B cell (primary cell): ENCODE measurements at regions not wholly inside any gene's neighbourhood (a gene's known extent, or its start where the extent isn't known, plus 50 kb on each side); places are given as distances from the start of the nearest gene placed in this dataset.

Source experiments
- ATAC-seq: fragments of 200-7000 bp; cut with Tn5 transposase; one replicate; pipeline ENCODE4 v1.10.0; 2021; ENCODE audit warnings: low read depth, mild to moderate bottlenecking, moderate number of reproducible peaks, moderate library complexity
- CTCF ChIA-PET: fragments of 350-600 bp; sonication (Branson Sonifier 250); formaldehyde crosslinking; loops from one replicate; lab custom pipeline; 2021; ENCODE audit warnings: antibody characterized with exemption, inconsistent platforms; lab: Charles Lee
- POLR2A ChIA-PET: fragments of 350-600 bp; sonication (Branson Sonifier 250); formaldehyde crosslinking; loops from one replicate; lab custom pipeline; 2021; ENCODE audit warnings: antibody characterized with exemption; lab: Charles Lee
- DNase-seq: peaks from one replicate; pipeline ENCODE4 v3.0.0; 2013
- H2AFZ ChIP-seq: 2 replicates; pipeline ENCODE4 v1.6.1; 2012; ENCODE audit warnings: mild to moderate bottlenecking, low read depth, low read length; ENCODE audit not compliant: insufficient read depth, poor library complexity, severe bottlenecking
- H3K27ac ChIP-seq, 2 donors: 1 replicate in 1 of 2; 2 replicates in 1 of 2; pipeline ENCODE4 v1.5.1; 2012 to 2013; ENCODE audit warnings: low read length in 2 of 2, mild to moderate bottlenecking in 2 of 2, moderate library complexity in 1 of 2
- H3K27me3 ChIP-seq, 4 experiments: fragments of 200-600 bp in 1 of 4; sonication (generic) in 1 of 4; replicated peaks in 1 of 4; 1 replicate in 2 of 4; 2 replicates in 2 of 4; pipeline versions ENCODE4 v1.6.1 to v1.7.0; 2013 to 2016; ENCODE audit warnings: low read length in 3 of 4, mild to moderate bottlenecking in 2 of 4, mixed read lengths in 1 of 4, moderate library complexity in 1 of 4; ENCODE audit not compliant: insufficient read depth in 4 of 4, control insufficient read depth in 3 of 4; ENCODE audit errors: control extremely low read depth in 1 of 4
- H3K36me3 ChIP-seq, 2 experiments: replicated peaks in 1 of 2; 1 replicate in 1 of 2; 2 replicates in 1 of 2; pipeline versions ENCODE4 v1.6.1 to v1.7.1; 2013; ENCODE audit warnings: low read length in 1 of 2; ENCODE audit not compliant: insufficient read depth in 2 of 2, control insufficient read depth in 1 of 2; ENCODE audit errors: control extremely low read depth in 1 of 2, extremely low read depth in 1 of 2
- H3K4me1 ChIP-seq, 2 donors: fragments of 200-600 bp in 1 of 2; sonication (generic) in 1 of 2; 1 replicate in 1 of 2; 2 replicates in 1 of 2; pipeline versions ENCODE4 v1.5.1 to v1.6.1; 2013 to 2017; ENCODE audit warnings: low read length in 2 of 2; ENCODE audit not compliant: control insufficient read depth in 2 of 2, insufficient read depth in 2 of 2
- H3K4me2 ChIP-seq: replicated peaks from 2 replicates; pipeline ENCODE3; 2012; ENCODE audit warnings: mild to moderate bottlenecking, low read depth, low read length; ENCODE audit not compliant: poor library complexity, severe bottlenecking
- H3K4me3 ChIP-seq, 5 experiments: fragments of 200-600 bp in 1 of 5; sonication (generic) in 1 of 5; 1 replicate in 3 of 5; 2 replicates in 2 of 5; pipeline versions ENCODE4 v1.5.1 to v1.7.0; 2011 to 2016; ENCODE audit warnings: low read length in 4 of 5, mild to moderate bottlenecking in 4 of 5, low read depth in 2 of 5, control low read depth in 1 of 5, moderate library complexity in 1 of 5; ENCODE audit not compliant: insufficient read depth in 1 of 5; ENCODE audit errors: control extremely low read depth in 1 of 5, extremely low read depth in 1 of 5
- H3K79me2 ChIP-seq: fragments of 200-600 bp; sonication (generic); one replicate; pipeline ENCODE4 v1.6.0; 2016; ENCODE audit warnings: low read length; ENCODE audit not compliant: control insufficient read depth, insufficient read depth
- H3K9ac ChIP-seq: fragments of 200-600 bp; sonication (generic); 2 replicates; pipeline ENCODE4 v1.6.1; 2017; ENCODE audit warnings: mild to moderate bottlenecking, low read length, moderate library complexity
- H3K9me3 ChIP-seq, 3 donors: one replicate each; pipeline versions ENCODE4 v1.6.1 to v1.7.1; 2013; ENCODE audit warnings: low read length in 2 of 3; ENCODE audit not compliant: control insufficient read depth in 2 of 3, insufficient read depth in 1 of 3; ENCODE audit errors: control extremely low read depth in 1 of 3
- H4K20me1 ChIP-seq: 2 replicates; pipeline ENCODE4 v1.6.0; 2012; ENCODE audit warnings: mild to moderate bottlenecking, low read length; ENCODE audit not compliant: insufficient read depth, control insufficient read depth, poor library complexity, severe bottlenecking
- H3K27ac Mint-ChIP-seq: one replicate; pipeline ENCODE4 v1.8.0; 2021; ENCODE audit warnings: mixed read lengths
- H3K27me3 Mint-ChIP-seq: one replicate; pipeline ENCODE4 v1.8.0; 2021; ENCODE audit warnings: mixed read lengths
- H3K4me1 Mint-ChIP-seq: one replicate; pipeline ENCODE4 v1.8.0; 2021; ENCODE audit warnings: mixed read lengths
- H3K4me3 Mint-ChIP-seq: one replicate; pipeline ENCODE4 v1.8.0; 2021; ENCODE audit warnings: mixed read lengths
- H3K9me3 Mint-ChIP-seq: one replicate; pipeline ENCODE4 v1.8.0; 2022; ENCODE audit warnings: mixed read lengths; ENCODE audit not compliant: insufficient read depth
- EZH2 ChIP-seq: IDR thresholded peaks from 2 replicates; pipeline ENCODE4 v1.6.1; 2012; ENCODE audit warnings: borderline replicate concordance, low read depth, mild to moderate bottlenecking, moderate library complexity, low read length; ENCODE audit not compliant: insufficient read depth, poor library complexity, severe bottlenecking
- WGBS: methylation state at CpG from one replicate; pipeline ENCODE4 v1.1.5; 2013; ENCODE audit warnings: missing lambda C conversion rate; ENCODE audit not compliant: insufficient coverage; 5-methylcytosine and 5-hydroxymethylcytosine counted together
- intact Hi-C: fragments of 100-400 bp; cut with micrococcal nuclease; formaldehyde crosslinking; loops from one replicate; pipeline ENCODE4 v1.10.0; 2022
- TF ChIP-seq, protein P1 (sequence below): fragments of 200-600 bp; IDR thresholded peaks from one replicate; pipeline ENCODE4 v1.8.0; 2022; ENCODE audit warnings: antibody characterized with exemption, mild to moderate bottlenecking

DNA sequence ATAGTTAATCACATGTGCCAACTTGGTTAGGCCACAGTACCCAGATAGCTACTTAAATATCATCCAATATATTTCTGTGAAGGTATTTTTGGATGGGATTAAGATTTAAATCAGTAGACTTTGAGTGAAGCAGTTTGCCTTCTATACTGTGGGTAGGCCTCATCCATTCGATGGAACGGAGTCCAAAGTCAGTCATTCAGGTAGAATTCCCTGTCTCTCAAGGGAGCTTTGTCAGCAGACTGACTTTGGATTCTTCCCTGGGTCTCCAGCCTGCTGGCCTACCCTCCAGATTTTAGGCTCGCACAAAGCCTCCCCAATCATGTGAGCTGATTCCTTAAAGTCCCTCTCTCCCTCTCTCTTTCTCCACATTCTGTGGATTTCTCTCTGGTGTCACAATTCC lies 145.1 kb upstream of the MAGI3 start:
- TF ChIP-seq, protein P1, sequence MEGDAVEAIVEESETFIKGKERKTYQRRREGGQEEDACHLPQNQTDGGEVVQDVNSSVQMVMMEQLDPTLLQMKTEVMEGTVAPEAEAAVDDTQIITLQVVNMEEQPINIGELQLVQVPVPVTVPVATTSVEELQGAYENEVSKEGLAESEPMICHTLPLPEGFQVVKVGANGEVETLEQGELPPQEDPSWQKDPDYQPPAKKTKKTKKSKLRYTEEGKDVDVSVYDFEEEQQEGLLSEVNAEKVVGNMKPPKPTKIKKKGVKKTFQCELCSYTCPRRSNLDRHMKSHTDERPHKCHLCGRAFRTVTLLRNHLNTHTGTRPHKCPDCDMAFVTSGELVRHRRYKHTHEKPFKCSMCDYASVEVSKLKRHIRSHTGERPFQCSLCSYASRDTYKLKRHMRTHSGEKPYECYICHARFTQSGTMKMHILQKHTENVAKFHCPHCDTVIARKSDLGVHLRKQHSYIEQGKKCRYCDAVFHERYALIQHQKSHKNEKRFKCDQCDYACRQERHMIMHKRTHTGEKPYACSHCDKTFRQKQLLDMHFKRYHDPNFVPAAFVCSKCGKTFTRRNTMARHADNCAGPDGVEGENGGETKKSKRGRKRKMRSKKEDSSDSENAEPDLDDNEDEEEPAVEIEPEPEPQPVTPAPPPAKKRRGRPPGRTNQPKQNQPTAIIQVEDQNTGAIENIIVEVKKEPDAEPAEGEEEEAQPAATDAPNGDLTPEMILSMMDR: no peak
- no peak for TF ChIP-seq EZH2
- H3K36me3 ChIP-seq: no peaks in the 10 kb centered on the region
- H3K9me3 ChIP-seq: no peaks in the 10 kb centered on the region
- DNase-seq (no peak), ATAC-seq (no peak)
- H3K27ac Mint-ChIP-seq: no peak overlapping the region
- no peak overlapping the region for H3K9ac ChIP-seq
- 100% methylated on average over 2 of the region's 3 CpGs for WGBS
- no peaks in the 10 kb centered on the region for H4K20me1 ChIP-seq
- H2AFZ ChIP-seq: no peak overlapping the region
- no peaks in the 10 kb centered on the region for H3K27me3 ChIP-seq
- intact Hi-C loops: no loop called here
- H3K4me3 Mint-ChIP-seq: no peak overlapping the region
- no peaks in the 10 kb centered on the region for H3K79me2 ChIP-seq
- no peaks in the 10 kb centered on the region for H3K4me1 ChIP-seq
- no peak overlapping the region for H3K27ac ChIP-seq
- H3K4me3 ChIP-seq: no peak overlapping the region
- no peaks in the 10 kb centered on the region for H3K4me1 Mint-ChIP-seq
- H3K27me3 Mint-ChIP-seq: peaks cover 5% of the 10 kb centered on the region
- H3K4me2 ChIP-seq: no peak overlapping the region
- H3K9me3 Mint-ChIP-seq: no peaks in the 10 kb centered on the region
- ChIA-PET POLR2A (no interaction called here), CTCF (no interaction called here)

DNA sequence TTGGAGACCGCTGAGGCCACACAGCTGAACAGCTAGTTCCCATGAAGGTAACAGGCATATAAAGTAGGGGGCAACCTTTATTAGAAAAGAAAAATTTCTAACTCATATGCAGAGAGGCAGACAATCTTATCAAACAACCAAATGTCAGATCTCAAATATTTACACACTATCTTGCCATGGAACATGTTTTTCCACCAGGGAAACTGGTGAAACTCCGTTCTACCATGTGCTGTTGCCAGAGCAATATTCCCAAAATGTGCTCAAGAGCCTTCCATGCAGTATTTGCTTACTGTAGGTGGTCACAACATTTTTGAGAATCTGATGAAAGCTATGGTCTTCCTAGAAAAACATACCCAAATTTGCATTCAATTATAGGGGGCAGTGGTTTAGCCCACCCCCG lies 143.4 kb upstream of the MAGI3 start:
- intact Hi-C loops: no loop called here
- Mint-ChIP-seq H3K4me3 (no peak overlapping the region), H3K4me1 (no peaks in the 10 kb centered on the region), H3K27me3 (no peaks in the 10 kb centered on the region), H3K27ac (no peak overlapping the region), H3K9me3 (no peaks in the 10 kb centered on the region)
- H3K4me3 ChIP-seq: no peak overlapping the region
- TF ChIP-seq EZH2: no peak
- TF ChIP-seq, protein P1: no peak
- WGBS: 70% methylated on average over 2 of the region's 3 CpGs
- H3K79me2 ChIP-seq: no peaks in the 10 kb centered on the region
- no peaks in the 10 kb centered on the region for H3K27me3 ChIP-seq
- H3K27ac ChIP-seq: no peak overlapping the region
- no peaks in the 10 kb centered on the region for H3K4me1 ChIP-seq
- ChIA-PET CTCF (no interaction called here), POLR2A (no interaction called here)
- ATAC-seq (no peak), DNase-seq (no peak)
- H3K9me3 ChIP-seq: no peaks in the 10 kb centered on the region
- H3K9ac ChIP-seq: no peak overlapping the region
- no peaks in the 10 kb centered on the region for H3K36me3 ChIP-seq
- no peak overlapping the region for H3K4me2 ChIP-seq
- no peak overlapping the region for H2AFZ ChIP-seq
- H4K20me1 ChIP-seq: no peaks in the 10 kb centered on the region
